ENCODE measurements at regions not wholly inside any gene's neighbourhood (a gene's known extent, or its start where the extent isn't known, plus 50 kb on each side); places are given as distances from the start of the nearest gene placed in this dataset.

DNA sequence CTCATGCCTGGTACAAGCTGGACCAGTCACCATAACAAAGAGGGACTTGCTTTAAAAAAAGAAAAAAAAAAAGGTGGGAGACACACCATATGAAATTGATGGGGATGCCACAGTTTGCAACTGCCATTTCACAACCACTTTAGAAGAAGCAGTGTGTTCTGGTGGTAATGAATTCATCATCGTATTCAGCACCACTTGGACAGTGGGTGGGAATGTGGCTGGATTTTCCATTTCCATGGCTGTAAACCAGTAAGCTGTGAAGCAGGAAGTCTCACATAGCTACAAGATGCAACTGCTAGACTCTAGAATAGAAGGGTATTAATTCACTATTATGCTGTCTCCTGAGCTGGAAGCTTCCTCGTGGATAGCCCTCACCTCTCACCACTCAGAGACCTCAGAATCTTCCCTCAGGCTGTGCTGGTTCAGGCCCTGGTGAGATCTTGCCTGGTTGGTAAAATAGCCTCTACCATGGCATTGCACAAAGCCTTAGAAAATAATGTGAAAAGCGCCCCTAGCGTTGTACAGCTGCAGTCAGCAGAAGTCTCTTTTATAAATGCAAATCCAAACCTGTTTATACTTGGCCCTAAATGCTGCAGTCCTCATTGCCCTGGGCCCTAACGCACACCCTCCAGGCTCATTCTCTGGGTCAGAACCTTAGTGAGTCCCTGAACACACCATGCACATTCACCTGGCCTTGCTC, 150.7 kb downstream of the KCTD15 start:
- no peaks in the 10 kb centered on the region for H3K9me2 ChIP-seq (replicated peaks; ENCODE audit: low read depth, low read length)
- no peaks in the 10 kb centered on the region for H4K20me1 ChIP-seq (ENCODE audit: insufficient read depth, low read length, poor library complexity, severe bottlenecking)
- H3K36me3 ChIP-seq (ENCODE audit: insufficient read depth, low read length): no peaks in the 10 kb centered on the region
- H3K79me2 ChIP-seq (ENCODE audit: insufficient read depth, low read length): no peaks in the 10 kb centered on the region
- H3K4me2 ChIP-seq (ENCODE audit: low read depth, low read length, poor library complexity, severe bottlenecking): no peak overlapping the region
- no peak for TF ChIP-seq EZH2phosphoT487 (IDR thresholded peaks at IDR 0.05; ENCODE audit: borderline replicate concordance)
- TF ChIP-seq CTCF (conservative IDR thresholded peaks at IDR 0.05; ENCODE audit: low read length): no peak
- no peaks in the 10 kb centered on the region for H3K4me1 ChIP-seq (ENCODE audit: insufficient read depth, low read length, poor library complexity, severe bottlenecking)
- H3K27me3 ChIP-seq (ENCODE audit: insufficient read depth, low read length, poor library complexity, severe bottlenecking): no peaks in the 10 kb centered on the region
- H3F3A ChIP-seq (ENCODE audit: low read depth): no peaks in the 10 kb centered on the region
- no peaks in the 10 kb centered on the region; the same call in 1 of the 2 replicates for H3K9me3 ChIP-seq (ENCODE audit: insufficient read depth, low read depth, low read length)
- no peak overlapping the region for H3K9ac ChIP-seq (ENCODE audit: low read depth, low read length, poor library complexity, severe bottlenecking)
- H2AFZ ChIP-seq (ENCODE audit: low read length): no peak overlapping the region
- H3K4me3 ChIP-seq (ENCODE audit: low read length, poor library complexity, severe bottlenecking): no peak overlapping the region

- Histone ChIP-seq H4K20me1 (ENCODE audit: insufficient read depth, low read length, poor library complexity, severe bottlenecking) (no peaks in the 10 kb centered on the region), H3K9me2 (replicated peaks; ENCODE audit: low read depth, low read length) (no peaks in the 10 kb centered on the region), H3K79me2 (ENCODE audit: insufficient read depth, low read length) (no peaks in the 10 kb centered on the region), H3K4me1 (ENCODE audit: insufficient read depth, low read length, poor library complexity, severe bottlenecking) (no peaks in the 10 kb centered on the region), H3K36me3 (ENCODE audit: insufficient read depth, low read length) (no peaks in the 10 kb centered on the region), H3K9me3 (ENCODE audit: insufficient read depth, low read depth, low read length) (no peaks in the 10 kb centered on the region; the same call in 1 of the 2 replicates), H3K9ac (ENCODE audit: low read depth, low read length, poor library complexity, severe bottlenecking) (no peak overlapping the region), H3K27me3 (ENCODE audit: insufficient read depth, low read length, poor library complexity, severe bottlenecking) (no peaks in the 10 kb centered on the region), H3K4me3 (ENCODE audit: low read length, poor library complexity, severe bottlenecking) (no peak overlapping the region), H3F3A (ENCODE audit: low read depth) (no peaks in the 10 kb centered on the region), H2AFZ (ENCODE audit: low read length) (no peak overlapping the region), H3K4me2 (ENCODE audit: low read depth, low read length, poor library complexity, severe bottlenecking) (no peak overlapping the region)
- TF ChIP-seq EZH2phosphoT487 (IDR thresholded peaks at IDR 0.05; ENCODE audit: borderline replicate concordance) (no peak), CTCF (conservative IDR thresholded peaks at IDR 0.05; ENCODE audit: low read length) (no peak)
Observed at GRCh38 chr19:33948651-33949335, 152.1 kb downstream of the KCTD15 start.

- TF ChIP-seq EZH2phosphoT487 (IDR thresholded peaks at IDR 0.05; ENCODE audit: borderline replicate concordance) (no peak), CTCF (conservative IDR thresholded peaks at IDR 0.05; ENCODE audit: low read length) (no peak)
- H3K36me3 ChIP-seq (ENCODE audit: insufficient read depth, low read length): no peaks in the 10 kb centered on the region
- H3F3A ChIP-seq (ENCODE audit: low read depth): no peaks in the 10 kb centered on the region
- no peaks in the 10 kb centered on the region for H3K79me2 ChIP-seq (ENCODE audit: insufficient read depth, low read length)
- no peak overlapping the region for H3K4me3 ChIP-seq (ENCODE audit: low read length, poor library complexity, severe bottlenecking)
- no peaks in the 10 kb centered on the region for H3K27me3 ChIP-seq (ENCODE audit: insufficient read depth, low read length, poor library complexity, severe bottlenecking)
- no peak overlapping the region for H3K9ac ChIP-seq (ENCODE audit: low read depth, low read length, poor library complexity, severe bottlenecking)
- no peak overlapping the region for H2AFZ ChIP-seq (ENCODE audit: low read length)
- H3K4me2 ChIP-seq (ENCODE audit: low read depth, low read length, poor library complexity, severe bottlenecking): no peak overlapping the region
- no peaks in the 10 kb centered on the region for H3K9me2 ChIP-seq (replicated peaks; ENCODE audit: low read depth, low read length)
- no peaks in the 10 kb centered on the region; the same call in 1 of the 2 replicates for H3K9me3 ChIP-seq (ENCODE audit: insufficient read depth, low read depth, low read length)
- H4K20me1 ChIP-seq (ENCODE audit: insufficient read depth, low read length, poor library complexity, severe bottlenecking): no peaks in the 10 kb centered on the region
- no peaks in the 10 kb centered on the region for H3K4me1 ChIP-seq (ENCODE audit: insufficient read depth, low read length, poor library complexity, severe bottlenecking)
Observed at GRCh38 chr19:33950091-33950750, 153.6 kb downstream of the KCTD15 start.
